GM23338 (cell line): ENCODE measurements at regions not wholly inside any gene's neighbourhood (a gene's known extent, or its start where the extent isn't known, plus 50 kb on each side); places are given as distances from the start of the nearest gene placed in this dataset.

Experiments
- ATAC-seq: fragments of 200-7000 bp; cut with Tn5 transposase; 3 replicates; pipeline ENCODE4 v1.9.1; 2020
- DNase-seq: peaks from one replicate; pipeline ENCODE4 v3.0.0-alpha.2; 2015; ENCODE audit warnings: low spot score
- H2AFZ ChIP-seq: fragments of 200-600 bp; sonication (generic); 2 replicates; pipeline ENCODE4 v1.8.0; 2016; ENCODE audit warnings: antibody characterized with exemption, mild to moderate bottlenecking, moderate library complexity
- H3F3A ChIP-seq: fragments of 200-600 bp; sonication (generic); replicated peaks from 2 replicates; pipeline ENCODE4 v1.8.0; 2017; ENCODE audit warnings: antibody characterized with exemption, mixed run types, low read depth
- H3K27ac ChIP-seq: fragments of 200-600 bp; sonication (generic); 2 replicates; pipeline ENCODE4 v1.6.1; 2016; ENCODE audit warnings: low read depth
- H3K27me3 ChIP-seq: fragments of 200-600 bp; sonication (generic); 2 replicates; pipeline ENCODE4 v1.8.0; 2016; ENCODE audit warnings: mild to moderate bottlenecking, mixed run types, moderate library complexity; ENCODE audit not compliant: insufficient read depth
- H3K36me3 ChIP-seq: fragments of 200-600 bp; sonication (generic); 2 replicates; pipeline ENCODE4 v1.8.0; 2016; ENCODE audit warnings: mild to moderate bottlenecking; ENCODE audit not compliant: insufficient read depth
- H3K4me1 ChIP-seq: fragments of 200-600 bp; sonication (generic); 2 replicates; pipeline ENCODE4 v1.8.0; 2016; ENCODE audit warnings: mild to moderate bottlenecking, moderate library complexity; ENCODE audit not compliant: insufficient read depth
- H3K4me2 ChIP-seq: fragments of 200-600 bp; sonication (generic); 2 replicates; pipeline ENCODE4 v1.7.1; 2017; ENCODE audit warnings: mixed run types
- H3K4me3 ChIP-seq: fragments of 200-600 bp; sonication (generic); 2 replicates; pipeline ENCODE4 v1.6.1; 2016; ENCODE audit warnings: mixed run types
- H3K79me2 ChIP-seq: fragments of 200-600 bp; sonication (generic); replicated peaks from 2 replicates; pipeline ENCODE4 v1.8.0; 2017; ENCODE audit warnings: mild to moderate bottlenecking; ENCODE audit not compliant: insufficient read depth
- H3K9me2 ChIP-seq: fragments of 200-600 bp; sonication (generic); 2 replicates; pipeline ENCODE4 v1.8.0; 2017; ENCODE audit not compliant: insufficient read depth
- H4K20me1 ChIP-seq: fragments of 200-600 bp; sonication (generic); replicated peaks from 2 replicates; pipeline ENCODE4 v1.8.0; 2017; ENCODE audit warnings: mild to moderate bottlenecking; ENCODE audit not compliant: insufficient read depth
- H3K27ac Mint-ChIP-seq: 2 replicates; pipeline ENCODE4 v1.8.0; 2020; ENCODE audit warnings: inconsistent platforms, mild to moderate bottlenecking, moderate library complexity, mixed read lengths
- H3K27me3 Mint-ChIP-seq: 3 replicates; pipeline ENCODE4 v1.8.0; 2022; ENCODE audit warnings: low read depth, mild to moderate bottlenecking, moderate library complexity, mixed read lengths, inconsistent platforms; ENCODE audit not compliant: insufficient read depth, poor library complexity
- H3K36me3 Mint-ChIP-seq: 3 replicates; pipeline ENCODE4 v1.8.0; 2021; ENCODE audit warnings: low read depth, mild to moderate bottlenecking, inconsistent platforms, moderate library complexity, mixed read lengths
- H3K4me1 Mint-ChIP-seq: 3 replicates; pipeline ENCODE4 v1.8.0; 2020; ENCODE audit warnings: mild to moderate bottlenecking, inconsistent platforms, mixed read lengths
- H3K4me3 Mint-ChIP-seq: 3 replicates; pipeline ENCODE4 v1.8.0; 2021; ENCODE audit warnings: moderate library complexity, mild to moderate bottlenecking, inconsistent platforms, mixed read lengths
- H3K9me3 Mint-ChIP-seq: 3 replicates; pipeline ENCODE4 v1.8.0; 2020; ENCODE audit warnings: moderate library complexity, mild to moderate bottlenecking, inconsistent platforms, mixed read lengths
- CREB1 ChIP-seq: fragments of 250-450 bp; sonication (Bioruptor Pico); IDR thresholded peaks from 2 replicates; pipeline ENCODE4 v1.5.0; 2020; ENCODE audit warnings: low read depth, mild to moderate bottlenecking, moderate library complexity
- CTCF ChIP-seq, 2 experiments: fragments of 200-600 bp in 1 of 2; sonication (generic) in 1 of 2; conservative IDR thresholded peaks; 2 replicates each; pipeline versions ENCODE4 v1.5.1 to v1.6.1; 2016 to 2017; ENCODE audit warnings: antibody characterized with exemption in 2 of 2, low read depth in 2 of 2, mild to moderate bottlenecking in 2 of 2, moderate library complexity in 1 of 2
- ETS1 ChIP-seq: IDR thresholded peaks from 2 replicates; pipeline ENCODE4 v1.6.1; 2016; ENCODE audit warnings: antibody characterized with exemption
- EZH2 ChIP-seq: fragments of 200-600 bp; sonication (generic); IDR thresholded peaks from one replicate; pipeline ENCODE4 v1.8.0; 2017; ENCODE audit warnings: antibody characterized with exemption, mild to moderate bottlenecking, low read depth; ENCODE audit not compliant: unreplicated experiment
- EZH2phosphoT487 ChIP-seq: fragments of 200-600 bp; sonication (generic); IDR thresholded peaks from one replicate; pipeline ENCODE4 v1.8.1; 2018; ENCODE audit warnings: antibody characterized with exemption; ENCODE audit not compliant: unreplicated experiment
- JUNB ChIP-seq: IDR thresholded peaks from one replicate; pipeline ENCODE4 v1.6.1; 2016; ENCODE audit warnings: antibody characterized with exemption; ENCODE audit not compliant: unreplicated experiment
- NANOG ChIP-seq: IDR thresholded peaks from 2 replicates; pipeline ENCODE4 v1.6.1; 2016; ENCODE audit warnings: antibody characterized with exemption, borderline replicate concordance
- POLR2AphosphoS5 ChIP-seq: IDR thresholded peaks from 2 replicates; pipeline ENCODE4 v1.6.1; 2016; ENCODE audit warnings: antibody characterized with exemption, low read depth
- REST ChIP-seq: IDR thresholded peaks from one replicate; pipeline ENCODE4 v1.6.1; 2018; ENCODE audit warnings: antibody characterized with exemption; ENCODE audit not compliant: unreplicated experiment
- STAT1 ChIP-seq: IDR thresholded peaks from one replicate; pipeline ENCODE4 v1.6.1; 2016; ENCODE audit warnings: antibody characterized with exemption; ENCODE audit not compliant: unreplicated experiment
- ZNF114 ChIP-seq: fragments of 250-450 bp; sonication (Bioruptor Pico); IDR thresholded peaks from 2 replicates; pipeline ENCODE4 v1.5.0; 2020; ENCODE audit warnings: mild to moderate bottlenecking, moderate library complexity

DNA sequence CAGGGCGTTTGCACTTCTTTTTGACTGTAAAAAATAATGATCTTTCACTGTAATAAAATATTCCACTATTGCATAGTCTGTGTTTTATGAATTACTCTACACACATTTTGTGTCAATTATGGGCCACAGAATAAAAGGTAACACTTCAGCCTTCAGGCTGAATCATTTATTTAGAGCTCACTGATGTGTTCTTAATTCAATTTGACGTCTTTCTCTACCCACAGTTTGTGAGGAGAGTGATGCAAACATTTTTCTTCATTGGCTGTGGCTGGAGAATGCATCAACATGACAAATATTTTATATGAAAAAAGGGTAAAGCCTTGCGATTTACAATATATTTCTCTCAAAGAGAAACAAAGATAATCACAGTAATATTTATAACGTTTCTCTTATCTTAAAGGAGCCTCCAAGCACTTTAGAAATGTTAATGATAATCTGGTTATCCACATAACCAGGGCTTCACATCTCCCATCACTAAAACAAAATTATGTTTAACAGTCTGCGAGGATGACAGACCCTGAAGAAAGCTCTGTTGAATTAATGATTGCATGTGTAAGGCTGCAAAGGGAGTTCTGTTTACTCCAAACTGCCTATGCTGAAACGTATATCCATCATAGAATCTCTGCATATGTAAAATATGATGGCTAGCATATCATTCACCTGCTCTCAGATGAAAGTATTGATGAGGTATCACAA, 951.3 kb downstream of the ZPLD1 start:
- TF ChIP-seq EZH2phosphoT487 (no peak), STAT1 (no peak)
- Histone ChIP-seq H3F3A (no peaks in the 10 kb centered on the region), H3K27me3 (no peaks in the 10 kb centered on the region), H3K79me2 (no peaks in the 10 kb centered on the region), H3K27ac (no peak overlapping the region), H3K36me3 (no peaks in the 10 kb centered on the region), H4K20me1 (no peaks in the 10 kb centered on the region), H2AFZ (no peak overlapping the region), H3K4me3 (no peak overlapping the region), H3K4me1 (no peaks in the 10 kb centered on the region), H3K9me2 (no peaks in the 10 kb centered on the region), H3K4me2 (no peak overlapping the region)
- H3K4me3 Mint-ChIP-seq: no peak overlapping the region
- H3K27ac Mint-ChIP-seq: no peak overlapping the region
- no peaks in the 10 kb centered on the region for H3K36me3 Mint-ChIP-seq
- no peak for DNase-seq
- ATAC-seq: no peak
- H3K4me1 Mint-ChIP-seq: peaks cover 15% of the 10 kb centered on the region
- H3K27me3 Mint-ChIP-seq: no peaks in the 10 kb centered on the region
- no peaks in the 10 kb centered on the region for H3K9me3 Mint-ChIP-seq

DNA sequence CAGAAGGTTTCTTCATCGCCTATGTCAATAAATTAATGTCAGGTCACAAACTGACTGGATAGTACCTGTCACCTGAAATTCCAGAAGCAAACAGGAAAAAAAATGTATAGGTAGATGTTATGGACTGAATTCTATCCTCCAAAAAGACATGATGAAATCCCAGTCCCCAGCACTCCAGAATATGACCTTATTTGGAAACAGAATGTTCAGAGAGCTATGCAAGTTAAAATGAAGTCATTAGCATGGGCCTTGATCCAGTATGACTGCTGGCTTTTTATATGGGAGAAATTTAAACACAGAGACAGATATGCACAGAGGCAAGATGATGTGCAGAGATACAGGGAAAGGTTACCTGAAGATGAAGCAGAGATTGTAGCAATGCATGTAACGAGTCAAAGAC, 953.4 kb downstream of the ZPLD1 start:
- no peak overlapping the region for H3K4me3 Mint-ChIP-seq
- Histone ChIP-seq H2AFZ (peak overlapping the region; percentile 4; the same call in 1 of the 2 replicates), H3K36me3 (no peaks in the 10 kb centered on the region), H3K9me2 (no peaks in the 10 kb centered on the region), H3K27ac (no peak overlapping the region), H3K4me3 (no peak overlapping the region), H3K4me2 (no peak overlapping the region), H3K79me2 (no peaks in the 10 kb centered on the region), H3K27me3 (no peaks in the 10 kb centered on the region), H4K20me1 (no peaks in the 10 kb centered on the region), H3K4me1 (no peaks in the 10 kb centered on the region), H3F3A (no peaks in the 10 kb centered on the region)
- peak overlapping the region; percentile 69 for H3K27ac Mint-ChIP-seq
- no peaks in the 10 kb centered on the region for H3K27me3 Mint-ChIP-seq
- DNase-seq (no peak), ATAC-seq (no peak)
- no peaks in the 10 kb centered on the region for H3K9me3 Mint-ChIP-seq
- no peaks in the 10 kb centered on the region for H3K36me3 Mint-ChIP-seq
- H3K4me1 Mint-ChIP-seq: peaks cover 8% of the 10 kb centered on the region
- TF ChIP-seq POLR2AphosphoS5 (no peak), EZH2 (no peak), ETS1 (no peak), CTCF (conservative IDR thresholded peaks at IDR 0.05; ENCODE audit: low read depth in 2 of 2) (no peak), NANOG (no peak), ZNF114 (no peak), REST (no peak), EZH2phosphoT487 (no peak), CREB1 (CRISPR knock-in tag) (no peak), JUNB (no peak)
